ENCODE measurements at regions not wholly inside any gene's neighbourhood (a gene's known extent, or its start where the extent isn't known, plus 50 kb on each side); places are given as distances from the start of the nearest gene placed in this dataset.

- H3K79me2 ChIP-seq (ENCODE audit: insufficient read depth, low read length): no peaks in the 10 kb centered on the region
- no peak for TF ChIP-seq CTCF (IDR thresholded peaks at IDR 0.05)
- Mint-ChIP-seq H3K4me1 (no peaks in the 10 kb centered on the region), H3K9me3 (peaks cover 0 to 2% (median 0%) of the 10 kb centered on the region in 7 donors), H3K4me3 (no peak overlapping the region), H3K27ac (no peak overlapping the region), H3K27me3 (ENCODE audit: low read depth in 3 of 3) (peaks cover 17 to 26% (median 17%) of the 10 kb centered on the region in 3 donors), H3K36me3 (no peaks in the 10 kb centered on the region)
- no peaks in the 10 kb centered on the region for H3K36me3 ChIP-seq (replicated peaks in 1 of 2; ENCODE audit: control insufficient read depth in 1 of 2, insufficient read depth in 2 of 2, low read length in 2 of 2)
- H4K20me1 ChIP-seq (ENCODE audit: insufficient read depth, low read length): no peaks in the 10 kb centered on the region
- H2AFZ ChIP-seq (ENCODE audit: insufficient read depth, low read depth, low read length, poor library complexity, severe bottlenecking): no peak overlapping the region
- no peak overlapping the region for H3K4me2 ChIP-seq (replicated peaks; ENCODE audit: extremely low read depth, low read length, poor library complexity, severe bottlenecking)
- intact Hi-C loops (cut with micrococcal nuclease): no loop called here
- no peaks in the 10 kb centered on the region for H3K9me3 ChIP-seq (replicated peaks in 1 of 2; ENCODE audit: control insufficient read depth in 1 of 2, insufficient read depth in 1 of 2, low read length in 2 of 2)
- no peak overlapping the region for H3K4me3 ChIP-seq (replicated peaks in 1 of 3; ENCODE audit: low read depth in 2 of 3, low read length in 3 of 3)
- no peak overlapping the region for H3K9ac ChIP-seq (ENCODE audit: insufficient read depth, low read length, poor library complexity, severe bottlenecking)
- DNase-seq: no peak
- no peak overlapping the region for H3K27ac ChIP-seq (ENCODE audit: low read depth in 1 of 2, low read length in 2 of 2)
- 100% methylated on average over 1 of the region's 3 CpGs for WGBS (ENCODE audit: insufficient coverage)
- no peaks in the 10 kb centered on the region for H3K4me1 ChIP-seq (ENCODE audit: control insufficient read depth in 1 of 2, insufficient read depth in 2 of 2, low read length in 2 of 2)
- peaks cover 0 to 3% of the 10 kb centered on the region in 2 donors for H3K27me3 ChIP-seq (ENCODE audit: control insufficient read depth in 2 of 2, insufficient read depth in 2 of 2, low read length in 2 of 2)
These were observed 64.6 kb upstream of the ARNT2 start for GRCh38 chr15:80339601-80340000.

DNA sequence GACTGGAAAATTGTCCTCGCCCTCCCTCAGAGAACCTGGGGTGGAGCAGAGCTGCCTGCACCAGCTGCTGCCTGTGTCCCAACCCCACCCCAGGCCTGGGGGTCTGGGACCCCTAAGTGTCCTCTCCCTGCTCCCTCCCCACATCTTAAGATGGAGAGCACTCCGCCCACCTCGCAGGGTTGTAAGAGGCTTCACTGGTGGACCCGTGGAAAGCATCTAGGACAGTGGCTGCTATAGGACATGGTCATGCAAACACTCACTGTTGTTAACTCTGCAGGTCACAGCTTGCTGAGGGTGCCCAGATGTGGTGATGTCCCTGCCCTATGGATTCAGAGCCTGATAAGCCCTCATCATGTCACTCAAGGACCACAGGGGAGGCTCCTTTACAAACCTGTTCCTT lies 62.0 kb upstream of the ARNT2 start:
- no peaks in the 10 kb centered on the region for H3K36me3 Mint-ChIP-seq
- H3K27me3 Mint-ChIP-seq (ENCODE audit: low read depth in 3 of 3): peaks cover 12 to 19% (median 14%) of the 10 kb centered on the region in 3 donors
- Histone ChIP-seq H3K27me3 (ENCODE audit: control insufficient read depth in 2 of 2, insufficient read depth in 2 of 2, low read length in 2 of 2) (peaks cover 0 to 3% of the 10 kb centered on the region in 2 donors), H3K9me3 (replicated peaks in 1 of 2; ENCODE audit: control insufficient read depth in 1 of 2, insufficient read depth in 1 of 2, low read length in 2 of 2) (no peaks in the 10 kb centered on the region), H3K4me3 (replicated peaks in 1 of 3; ENCODE audit: low read depth in 2 of 3, low read length in 3 of 3) (no peak overlapping the region), H3K36me3 (replicated peaks in 1 of 2; ENCODE audit: control insufficient read depth in 1 of 2, insufficient read depth in 2 of 2, low read length in 2 of 2) (no peaks in the 10 kb centered on the region), H3K4me2 (replicated peaks; ENCODE audit: extremely low read depth, low read length, poor library complexity, severe bottlenecking) (no peak overlapping the region), H3K9ac (ENCODE audit: insufficient read depth, low read length, poor library complexity, severe bottlenecking) (no peak overlapping the region), H4K20me1 (ENCODE audit: insufficient read depth, low read length) (no peaks in the 10 kb centered on the region), H3K27ac (ENCODE audit: low read depth in 1 of 2, low read length in 2 of 2) (no peak overlapping the region), H2AFZ (ENCODE audit: insufficient read depth, low read depth, low read length, poor library complexity, severe bottlenecking) (no peak overlapping the region), H3K4me1 (ENCODE audit: control insufficient read depth in 1 of 2, insufficient read depth in 2 of 2, low read length in 2 of 2) (no peaks in the 10 kb centered on the region), H3K79me2 (ENCODE audit: insufficient read depth, low read length) (no peaks in the 10 kb centered on the region)
- intact Hi-C loops (cut with micrococcal nuclease): no loop called here
- no peak overlapping the region for H3K27ac Mint-ChIP-seq
- no peaks in the 10 kb centered on the region for H3K9me3 Mint-ChIP-seq
- no peak overlapping the region for H3K4me3 Mint-ChIP-seq
- no peak for DNase-seq
- H3K4me1 Mint-ChIP-seq: no peaks in the 10 kb centered on the region
- no peak for TF ChIP-seq CTCF (IDR thresholded peaks at IDR 0.05)
- WGBS (ENCODE audit: insufficient coverage): 94% methylated on average over 2 of the region's 4 CpGs
